Chondrocyte (in vitro differentiated cells): ENCODE measurements at regions not wholly inside any gene's neighbourhood (a gene's known extent, or its start where the extent isn't known, plus 50 kb on each side); places are given as distances from the start of the nearest gene placed in this dataset.

ENCODE experiments used
- DNase-seq: peaks from one replicate; pipeline ENCODE4 v3.0.0; 2021; ENCODE audit warnings: mixed read lengths, low spot score
- H3K27ac Mint-ChIP-seq: one replicate; pipeline ENCODE4 v1.8.0; 2021; ENCODE audit warnings: mild to moderate bottlenecking, moderate library complexity, mixed read lengths; ENCODE audit not compliant: unreplicated experiment
- H3K27me3 Mint-ChIP-seq: 2 replicates; pipeline ENCODE4 v1.8.0; 2021; ENCODE audit warnings: low read depth, mixed read lengths
- H3K36me3 Mint-ChIP-seq: 2 replicates; pipeline ENCODE4 v1.8.0; 2021; ENCODE audit warnings: low read depth, mixed read lengths
- H3K4me1 Mint-ChIP-seq: 2 replicates; pipeline ENCODE4 v1.8.0; 2021; ENCODE audit warnings: low read depth, mild to moderate bottlenecking, mixed read lengths
- H3K4me3 Mint-ChIP-seq: one replicate; pipeline ENCODE4 v1.8.0; 2021; ENCODE audit warnings: mild to moderate bottlenecking, moderate library complexity, mixed read lengths; ENCODE audit not compliant: unreplicated experiment
- H3K9me3 Mint-ChIP-seq: 2 replicates; pipeline ENCODE4 v1.8.0; 2021; ENCODE audit warnings: low read depth, mixed read lengths
- TF ChIP-seq, protein P1 (sequence below): fragments of 200-600 bp; sonication (generic); IDR thresholded peaks from 2 replicates; pipeline ENCODE4 v1.5.0; 2021; ENCODE audit warnings: antibody characterized with exemption, mild to moderate bottlenecking, moderate library complexity

GRCh38 chr2:103788951-103789350 lies 1027.1 kb downstream of the TMEM182 start:
- peaks cover 24% of the 10 kb centered on the region for H3K4me1 Mint-ChIP-seq
- H3K9me3 Mint-ChIP-seq: no peaks in the 10 kb centered on the region
- TF ChIP-seq, protein P1, sequence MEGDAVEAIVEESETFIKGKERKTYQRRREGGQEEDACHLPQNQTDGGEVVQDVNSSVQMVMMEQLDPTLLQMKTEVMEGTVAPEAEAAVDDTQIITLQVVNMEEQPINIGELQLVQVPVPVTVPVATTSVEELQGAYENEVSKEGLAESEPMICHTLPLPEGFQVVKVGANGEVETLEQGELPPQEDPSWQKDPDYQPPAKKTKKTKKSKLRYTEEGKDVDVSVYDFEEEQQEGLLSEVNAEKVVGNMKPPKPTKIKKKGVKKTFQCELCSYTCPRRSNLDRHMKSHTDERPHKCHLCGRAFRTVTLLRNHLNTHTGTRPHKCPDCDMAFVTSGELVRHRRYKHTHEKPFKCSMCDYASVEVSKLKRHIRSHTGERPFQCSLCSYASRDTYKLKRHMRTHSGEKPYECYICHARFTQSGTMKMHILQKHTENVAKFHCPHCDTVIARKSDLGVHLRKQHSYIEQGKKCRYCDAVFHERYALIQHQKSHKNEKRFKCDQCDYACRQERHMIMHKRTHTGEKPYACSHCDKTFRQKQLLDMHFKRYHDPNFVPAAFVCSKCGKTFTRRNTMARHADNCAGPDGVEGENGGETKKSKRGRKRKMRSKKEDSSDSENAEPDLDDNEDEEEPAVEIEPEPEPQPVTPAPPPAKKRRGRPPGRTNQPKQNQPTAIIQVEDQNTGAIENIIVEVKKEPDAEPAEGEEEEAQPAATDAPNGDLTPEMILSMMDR: no peak
- no peaks in the 10 kb centered on the region for H3K36me3 Mint-ChIP-seq
- H3K27me3 Mint-ChIP-seq: no peaks in the 10 kb centered on the region
- no peak for DNase-seq
- no peak overlapping the region for H3K4me3 Mint-ChIP-seq
- H3K27ac Mint-ChIP-seq: no peak overlapping the region

GRCh38 chr2:103789381-103790095 lies 1027.7 kb downstream of the TMEM182 start:
- H3K27me3 Mint-ChIP-seq: no peaks in the 10 kb centered on the region
- no peak for DNase-seq
- H3K4me1 Mint-ChIP-seq: peaks cover 24% of the 10 kb centered on the region
- H3K27ac Mint-ChIP-seq: peak overlapping the region; percentile 76
- H3K4me3 Mint-ChIP-seq: no peak overlapping the region
- no peaks in the 10 kb centered on the region for H3K36me3 Mint-ChIP-seq
- no peaks in the 10 kb centered on the region for H3K9me3 Mint-ChIP-seq
- TF ChIP-seq, protein P1: no peak

DNA sequence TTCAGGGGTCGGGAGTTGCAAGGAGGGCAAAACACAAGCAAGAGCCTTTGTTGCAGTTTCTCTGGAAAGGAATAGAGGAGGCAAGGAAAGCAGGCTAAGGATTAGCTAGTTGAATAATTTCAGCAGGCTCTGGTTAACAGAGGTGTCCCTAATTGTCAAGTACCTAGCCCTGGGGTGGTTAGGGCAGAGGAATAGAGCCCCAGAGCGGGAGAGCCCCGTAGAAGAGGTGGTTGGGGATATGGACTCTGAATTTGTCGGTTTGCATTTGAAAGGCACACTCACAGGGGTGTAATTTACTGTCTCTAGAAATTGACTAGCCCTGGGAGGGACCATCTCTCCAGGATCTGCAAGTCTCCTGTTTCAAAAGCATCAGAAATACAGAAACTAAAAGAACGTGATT lies 1030.2 kb downstream of the TMEM182 start:
- peaks cover 3% of the 10 kb centered on the region for H3K27me3 Mint-ChIP-seq
- H3K36me3 Mint-ChIP-seq: no peaks in the 10 kb centered on the region
- DNase-seq: no peak
- H3K27ac Mint-ChIP-seq: no peak overlapping the region
- TF ChIP-seq, protein P1: no peak
- H3K4me1 Mint-ChIP-seq: peaks cover 24% of the 10 kb centered on the region
- no peaks in the 10 kb centered on the region for H3K9me3 Mint-ChIP-seq
- H3K4me3 Mint-ChIP-seq: no peak overlapping the region

- DNase-seq: no peak
- no peaks in the 10 kb centered on the region for H3K4me1 Mint-ChIP-seq
- peaks cover 3% of the 10 kb centered on the region for H3K27me3 Mint-ChIP-seq
- no peaks in the 10 kb centered on the region for H3K9me3 Mint-ChIP-seq
- no peaks in the 10 kb centered on the region for H3K36me3 Mint-ChIP-seq
- no peak overlapping the region for H3K4me3 Mint-ChIP-seq
- no peak overlapping the region for H3K27ac Mint-ChIP-seq
- TF ChIP-seq, protein P1: no peak
Measured at GRCh38 chr2:103798291-103798690, 1036.5 kb downstream of the TMEM182 start.

GRCh38 chr2:103804013-103804412 lies 1042.2 kb downstream of the TMEM182 start:
- no peak for DNase-seq
- H3K4me3 Mint-ChIP-seq: no peak overlapping the region
- H3K27me3 Mint-ChIP-seq: no peaks in the 10 kb centered on the region
- H3K27ac Mint-ChIP-seq: no peak overlapping the region
- H3K9me3 Mint-ChIP-seq: no peaks in the 10 kb centered on the region
- TF ChIP-seq, protein P1: no peak
- no peaks in the 10 kb centered on the region for H3K36me3 Mint-ChIP-seq
- H3K4me1 Mint-ChIP-seq: no peaks in the 10 kb centered on the region
